ENCODE measurements at regions not wholly inside any gene's neighbourhood (a gene's known extent, or its start where the extent isn't known, plus 50 kb on each side); places are given as distances from the start of the nearest gene placed in this dataset.

DNA sequence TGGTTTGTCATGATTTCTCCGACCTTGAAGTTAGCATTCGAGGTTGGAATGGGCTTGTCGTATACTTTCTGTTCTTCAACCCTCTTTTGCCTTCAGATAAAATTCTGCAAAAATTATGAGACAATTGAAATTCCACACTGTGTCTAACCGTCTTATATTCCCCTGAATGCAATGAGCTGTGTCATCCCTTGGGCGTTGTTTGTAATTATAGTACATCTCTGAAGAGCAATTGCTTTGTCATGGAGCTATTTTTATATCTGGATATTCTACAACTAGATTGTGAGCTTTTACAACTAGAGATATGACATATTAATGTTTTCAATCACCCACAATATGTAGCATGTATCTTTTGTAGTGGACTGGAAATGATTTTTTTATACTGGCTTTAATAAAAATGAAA is 631.8 kb upstream of the SLC10A2 start:
- CTCF ChIA-PET (ENCODE audit: partially characterized antibody), result interaction anchor here (0.6 to 1.8 kb wide), 3 partner anchors 31 to 423 kb away, joined by 3 to 5 read pairs (median 4); no protein-coding TSS in a partner anchor
- H2AK5ac ChIP-seq (ENCODE audit: low read depth, low read length), result no peak overlapping the region
- no peak for DNase-seq (ENCODE audit: low read depth in 1 of 2, low spot score in 2 of 2)
- no peaks in the 10 kb centered on the region for H3K79me1 ChIP-seq (ENCODE audit: low read depth, low read length)
- H3K56ac ChIP-seq (replicated peaks; ENCODE audit: insufficient read length, low read depth, low read length), result no peak overlapping the region
- POLR2A ChIA-PET (ENCODE audit: partially characterized antibody), result no interaction called here
- H3K4me3 ChIP-seq (ENCODE audit: extremely low read depth in 1 of 4, insufficient read depth in 2 of 4, low read depth in 3 of 4, low read length in 4 of 4), result no peak overlapping the region
- no peak overlapping the region for H3K27ac ChIP-seq (ENCODE audit: low read depth, low read length)
- H3K14ac ChIP-seq (ENCODE audit: insufficient read length), result no peak overlapping the region
- no peak overlapping the region for H3K9ac ChIP-seq (replicated peaks in 1 of 4; ENCODE audit: extremely low read depth in 1 of 4, low read depth in 3 of 4, low read length in 3 of 4)
- FAIRE-seq, result no peak
- H4K8ac ChIP-seq (ENCODE audit: extremely low read depth, insufficient read depth, low read length), result no peak overlapping the region
- no peak overlapping the region for H4K5ac ChIP-seq (ENCODE audit: insufficient read length, low read depth, low read length)
- H3K36me3 ChIP-seq (ENCODE audit: control insufficient read depth in 2 of 4, insufficient read depth in 4 of 4, low read length in 3 of 4), result no peaks in the 10 kb centered on the region
- H4K91ac ChIP-seq (replicated peaks; ENCODE audit: insufficient read length, low read length), result no peak overlapping the region
- no peaks in the 10 kb centered on the region for H4K20me1 ChIP-seq (replicated peaks in 1 of 2; ENCODE audit: control insufficient read depth in 1 of 2, insufficient read depth in 2 of 2, low read length in 2 of 2)
- H3K27me3 ChIP-seq (replicated peaks in 1 of 4; ENCODE audit: control insufficient read depth in 3 of 4, extremely low read depth in 1 of 4, insufficient read depth in 3 of 4, low read length in 3 of 4), result no peaks in the 10 kb centered on the region
- H2BK20ac ChIP-seq (ENCODE audit: low read length), result no peak overlapping the region
- H3K18ac ChIP-seq (ENCODE audit: extremely low read depth, low read length), result no peak overlapping the region
- no peaks in the 10 kb centered on the region for H3K9me3 ChIP-seq (ENCODE audit: insufficient read depth in 2 of 2, low read depth in 1 of 2, low read length in 1 of 2)
- no peaks in the 10 kb centered on the region for H3K23me2 ChIP-seq (ENCODE audit: low read depth, low read length)
- H3K23ac ChIP-seq (ENCODE audit: insufficient read length), result no peak overlapping the region
- H3K79me2 ChIP-seq (ENCODE audit: control insufficient read depth in 1 of 2, insufficient read depth in 2 of 2, low read length in 2 of 2), result no peaks in the 10 kb centered on the region
- no peak overlapping the region for H2BK5ac ChIP-seq (ENCODE audit: low read depth, low read length)
- no peak overlapping the region for H2BK12ac ChIP-seq (ENCODE audit: low read depth, low read length)
- no peak overlapping the region for H3K4ac ChIP-seq (replicated peaks; ENCODE audit: insufficient read length, low read depth, low read length)
- TF ChIP-seq MAFK (IDR thresholded peaks at IDR 0.05; ENCODE audit: low read depth, low read length), result no peak
- no peak for TF ChIP-seq TCF12 (IDR thresholded peaks at IDR 0.05; ENCODE audit: low read depth, low read length)
- no peak for TF ChIP-seq KDM4A (IDR thresholded peaks at IDR 0.05; ENCODE audit: low read depth, low read length, severe bottlenecking)
- TF ChIP-seq, protein P1, sequence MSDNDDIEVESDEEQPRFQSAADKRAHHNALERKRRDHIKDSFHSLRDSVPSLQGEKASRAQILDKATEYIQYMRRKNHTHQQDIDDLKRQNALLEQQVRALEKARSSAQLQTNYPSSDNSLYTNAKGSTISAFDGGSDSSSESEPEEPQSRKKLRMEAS (IDR thresholded peaks at IDR 0.05), result no peak
- TF ChIP-seq CHD2 (IDR thresholded peaks at IDR 0.05; ENCODE audit: low read length), result no peak
- no peak overlapping the region for H2AFZ ChIP-seq (ENCODE audit: low read length)
- peaks cover 0 to 3% (median 0%) of the 10 kb centered on the region in 4 experiments; a peak in 2 of 7 replicates for H3K4me1 ChIP-seq (replicated peaks in 1 of 4; ENCODE audit: control insufficient read depth in 3 of 4, insufficient read depth in 4 of 4, low read length in 3 of 4)
- no peak overlapping the region for H2BK120ac ChIP-seq (replicated peaks; ENCODE audit: low read depth, low read length)
- no peak overlapping the region for H3K4me2 ChIP-seq (ENCODE audit: insufficient read depth in 1 of 2, low read depth in 2 of 2, low read length in 2 of 2)
- WGBS, 2 experiments (ENCODE audit: extremely low coverage in 1 of 2, insufficient coverage in 1 of 2, insufficient read length in 1 of 2, insufficient replicate concordance in 2 of 2, low coverage in 1 of 2, low lambda C conversion rate in 2 of 2, missing lambda C conversion rate in 1 of 2), result 94% methylated on average over 5 of the region's 5 CpGs; no CpG with 5 or more reads in 1 of the 2 experiments
- H2BK15ac ChIP-seq (ENCODE audit: low read length), result no peak overlapping the region
